Hematopoietic multipotent progenitor cell treated with erythropoietin and hydrocortisone succinate and interleukin-3 and kit ligand, for 6 days (in vitro differentiated cells): ENCODE measurements at regions not wholly inside any gene's neighbourhood (a gene's known extent, or its start where the extent isn't known, plus 50 kb on each side); places are given as distances from the start of the nearest gene placed in this dataset.
"Not testable (repeated sequence)": the region's sequence is repeated elsewhere in the genome, so short reads cannot be mapped to it uniquely, and the experiment has no call there.

Experiments used
- DNase-seq: peaks from one replicate; pipeline ENCODE4 v3.0.0-alpha.2; 2015

DNA sequence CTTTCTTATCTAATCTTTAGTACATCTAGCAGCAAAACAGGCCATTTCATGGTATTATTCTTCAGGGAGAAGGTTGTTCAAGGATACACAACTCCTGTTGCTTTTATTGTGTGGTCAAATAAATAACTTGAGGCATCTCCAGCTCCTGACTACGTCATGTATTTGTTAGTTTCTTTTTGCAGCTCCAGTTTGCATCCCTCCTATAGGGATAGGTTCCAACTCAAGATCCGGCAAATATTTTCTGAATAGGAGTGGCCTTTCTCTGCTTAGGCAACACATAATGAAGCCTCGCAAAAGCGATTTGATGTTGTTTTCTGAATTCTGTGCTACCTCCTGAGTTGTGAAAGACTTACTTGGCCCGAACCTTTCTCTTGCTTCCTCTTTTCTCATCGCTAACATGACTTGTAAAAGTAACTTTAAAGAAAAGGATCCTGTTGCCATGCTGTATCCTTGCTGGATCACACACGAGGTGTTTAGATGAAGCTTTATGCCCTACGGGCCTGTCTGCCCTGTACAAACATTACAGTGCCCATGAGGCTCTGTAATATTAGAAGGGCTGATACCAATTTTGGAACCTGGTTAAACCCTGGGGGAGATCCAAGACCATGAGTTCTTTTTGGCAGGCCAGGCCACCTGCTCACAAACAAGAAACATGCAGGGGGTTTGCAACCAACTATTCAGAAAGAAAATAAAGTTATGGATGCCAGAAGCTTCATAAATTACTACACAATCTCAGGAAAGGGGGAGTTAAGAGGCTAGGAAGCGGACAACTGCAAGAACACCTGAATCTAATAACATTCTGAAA, 149.8 kb upstream of the FGF10 start:
- DNase-seq, result no peak

DNA sequence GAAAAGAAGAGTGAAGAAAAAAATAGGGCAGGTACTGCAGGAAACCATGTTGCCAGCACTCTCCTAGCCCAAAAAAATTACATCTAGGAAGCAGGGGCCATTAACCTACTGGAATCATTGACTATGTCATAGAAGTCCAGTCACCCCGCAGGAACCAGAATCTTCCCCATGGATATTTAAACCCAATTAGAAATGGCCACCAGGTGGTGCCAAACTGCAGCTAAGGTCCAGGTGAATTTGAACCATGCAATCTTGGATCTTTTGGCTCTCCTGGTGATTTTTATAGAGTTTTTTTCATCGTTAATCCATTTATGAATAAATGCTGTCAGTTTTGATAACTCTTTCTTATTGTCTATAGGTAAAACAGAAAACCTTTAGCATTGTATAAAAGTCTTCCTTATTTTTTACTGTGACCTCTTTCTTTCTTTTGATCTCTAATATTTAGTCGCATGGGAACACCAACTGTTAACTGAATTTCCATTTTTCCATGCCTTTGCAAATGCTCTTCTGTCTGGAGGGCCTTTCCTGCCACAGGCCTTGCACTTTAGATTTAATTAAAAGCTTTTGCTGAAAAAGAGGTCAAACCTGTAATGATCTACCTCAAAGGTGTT, 147.5 kb upstream of the FGF10 start:
- peak; percentile 48 for DNase-seq

DNA sequence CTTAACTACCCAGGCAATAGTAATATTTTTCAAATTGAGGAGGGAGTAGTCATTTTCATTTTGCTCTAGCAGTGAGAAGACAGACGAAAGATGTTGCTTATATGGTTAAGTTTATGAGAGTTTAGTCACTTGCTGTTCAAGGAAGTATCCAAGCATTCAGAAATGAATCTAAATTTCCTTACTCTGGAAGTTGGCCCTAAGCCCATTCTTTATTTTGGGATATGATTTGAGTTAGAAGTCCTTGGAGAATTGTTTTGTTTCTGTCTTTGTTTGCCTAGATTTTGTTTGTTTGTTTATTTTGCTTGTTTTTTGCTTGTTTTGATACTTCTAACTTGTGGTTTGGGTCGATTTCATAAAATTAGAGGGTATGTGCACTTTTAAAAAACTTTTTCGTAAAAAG, 146.4 kb upstream of the FGF10 start:
- DNase-seq, result no peak

DNA sequence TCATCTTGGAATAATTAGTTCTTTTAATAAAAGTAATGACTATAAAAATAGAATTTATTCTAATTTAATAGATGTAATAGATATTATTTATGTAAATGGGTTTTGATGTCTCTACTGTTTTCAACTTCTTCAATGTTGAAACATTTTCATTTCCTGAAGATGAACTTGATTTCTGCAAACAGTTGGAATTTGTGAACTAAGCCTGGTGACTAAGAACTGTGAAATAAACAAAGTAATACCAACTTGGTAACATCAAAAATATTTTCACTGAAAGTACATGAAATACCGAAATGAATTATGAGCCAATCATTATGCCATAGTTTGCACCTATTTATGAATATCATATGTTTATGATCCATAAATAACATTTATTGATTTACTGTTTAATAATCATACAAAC, 143.8 kb upstream of the FGF10 start:
- DNase-seq, result no peak

DNA sequence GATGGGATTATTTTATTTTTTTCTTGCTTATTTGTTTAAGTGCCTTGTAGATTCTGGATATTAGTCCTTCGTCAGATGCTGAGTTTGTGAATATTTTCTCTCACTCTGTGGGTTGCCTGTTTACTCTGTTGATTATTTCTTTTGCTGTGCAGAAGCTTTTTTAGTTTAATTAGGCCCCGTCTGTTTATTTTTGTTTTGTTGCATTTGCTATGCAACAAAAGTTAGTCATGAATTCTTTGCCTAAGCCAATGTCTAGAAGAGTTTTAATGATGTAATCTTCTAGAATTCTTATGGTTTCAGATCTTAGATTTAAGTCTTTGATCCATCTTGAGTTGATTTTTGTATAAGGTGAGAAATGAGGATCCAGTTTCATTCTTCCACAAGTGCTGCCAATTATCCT, 142.5 kb upstream of the FGF10 start:
- not testable (repeated sequence) for DNase-seq

DNA sequence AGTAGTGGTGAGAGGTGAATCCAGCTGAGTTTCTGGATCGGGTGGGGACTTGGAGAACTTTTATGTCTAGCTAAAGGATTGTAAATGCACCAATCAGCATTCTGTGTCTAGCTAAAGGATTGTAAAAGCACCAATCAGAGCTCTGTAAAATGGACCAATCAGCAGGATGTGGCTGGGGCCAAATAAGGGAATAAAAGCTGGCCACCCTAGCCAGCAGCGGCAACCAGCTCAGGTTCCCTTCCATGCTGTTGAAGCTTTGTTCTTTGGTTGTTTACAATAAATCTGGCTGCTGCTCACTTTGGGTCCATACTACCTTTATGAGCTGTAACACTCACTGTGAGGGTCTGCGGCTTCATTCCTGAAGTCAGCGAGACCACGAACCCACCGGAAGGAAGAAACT, 141.6 kb upstream of the FGF10 start:
- DNase-seq, result not testable (repeated sequence)

DNA sequence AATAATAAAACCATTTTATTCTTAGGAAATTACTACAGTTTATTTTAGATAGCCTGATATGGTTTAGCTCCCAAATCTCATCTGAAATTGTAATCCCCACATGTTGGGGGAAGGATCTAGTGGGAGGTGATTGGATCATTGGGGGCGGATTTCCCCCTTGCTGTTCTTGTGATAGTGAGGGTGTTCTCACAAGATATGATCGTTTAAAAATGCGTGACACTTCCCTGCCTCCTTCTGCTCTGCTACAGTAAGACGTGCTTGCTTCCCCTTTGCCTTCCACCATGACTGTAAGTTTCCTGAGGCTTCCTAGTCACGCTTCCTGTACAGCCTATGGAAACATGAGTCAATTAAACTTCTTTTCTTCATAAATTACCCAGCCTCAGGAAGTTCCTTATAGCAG, 122.4 kb upstream of the FGF10 start:
- DNase-seq, result no peak

DNA sequence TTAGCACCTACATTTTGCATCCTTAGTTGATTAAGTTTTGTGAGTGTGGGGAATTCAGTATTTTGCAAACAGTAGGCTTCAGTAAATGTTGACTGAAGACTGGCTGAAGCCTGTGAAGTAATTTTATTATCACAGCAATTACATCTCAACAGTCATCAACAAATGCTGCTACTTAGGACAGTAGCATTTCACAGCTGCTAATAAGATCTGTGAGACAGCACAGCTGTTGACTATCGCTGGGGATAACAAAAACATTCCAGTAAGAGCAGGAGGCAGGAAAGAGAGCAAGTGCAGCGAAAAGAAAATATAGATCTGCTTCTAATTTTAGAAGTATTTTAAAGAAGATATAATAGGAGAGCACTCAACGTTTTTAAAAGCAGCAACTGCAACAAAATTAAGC, 117.3 kb upstream of the FGF10 start:
- DNase-seq, result no peak

DNA sequence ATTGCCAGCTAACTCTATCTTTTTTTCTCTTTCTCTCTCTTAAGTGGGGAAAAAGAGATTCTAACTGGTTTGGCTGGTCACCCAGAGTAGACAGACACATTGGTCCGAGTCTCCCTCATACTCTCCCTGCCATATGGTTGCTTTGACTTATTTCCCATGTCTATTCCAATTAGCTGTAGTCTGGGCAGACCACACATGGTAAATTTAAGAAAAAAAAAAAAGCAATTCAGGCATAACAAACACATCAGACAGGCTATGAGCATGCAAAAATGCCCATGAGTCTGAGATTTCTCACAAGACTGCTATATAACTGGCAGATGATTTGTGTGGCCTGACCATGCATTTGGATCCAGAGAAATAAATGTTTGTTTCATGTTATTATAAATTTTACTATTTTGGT, 110.2 kb upstream of the FGF10 start:
- no peak for DNase-seq

DNA sequence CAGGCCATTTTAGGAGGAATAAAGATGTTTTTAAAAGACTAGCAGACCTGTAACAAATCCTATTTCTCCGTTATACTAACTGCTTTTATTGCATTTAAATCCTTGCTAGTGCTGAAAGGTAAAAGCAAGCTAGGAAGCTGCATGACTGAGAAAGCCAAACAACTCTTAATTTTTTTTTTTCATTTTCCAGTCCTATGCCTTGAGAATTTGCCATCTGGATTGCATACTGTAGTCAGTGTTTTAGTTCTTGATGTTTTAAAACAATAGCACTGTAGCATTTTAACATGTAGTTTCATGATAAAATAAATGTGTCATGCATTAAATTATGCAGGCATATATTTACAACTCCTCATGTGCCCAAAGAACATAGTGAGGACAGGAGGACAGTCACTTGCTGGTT, 108.4 kb upstream of the FGF10 start:
- no peak for DNase-seq

DNA sequence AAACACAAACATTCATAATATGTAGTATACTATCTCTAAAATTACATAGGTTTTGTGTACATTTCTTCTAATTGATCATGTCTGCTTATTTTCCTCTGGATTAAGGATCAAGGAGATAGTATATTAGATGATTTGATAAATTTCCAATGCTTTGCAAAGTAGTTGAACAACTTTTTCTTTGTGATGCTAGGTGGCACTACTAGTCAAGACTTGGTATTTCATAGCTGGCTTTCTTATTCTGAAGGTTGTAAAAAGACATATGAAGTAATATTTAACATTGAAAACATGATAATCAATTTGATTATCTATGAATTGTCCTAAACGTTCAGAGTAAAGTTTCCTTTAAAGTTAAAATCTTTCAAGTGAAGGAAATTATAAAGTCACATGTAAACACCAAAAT, 106.1 kb upstream of the FGF10 start:
- no peak for DNase-seq

DNA sequence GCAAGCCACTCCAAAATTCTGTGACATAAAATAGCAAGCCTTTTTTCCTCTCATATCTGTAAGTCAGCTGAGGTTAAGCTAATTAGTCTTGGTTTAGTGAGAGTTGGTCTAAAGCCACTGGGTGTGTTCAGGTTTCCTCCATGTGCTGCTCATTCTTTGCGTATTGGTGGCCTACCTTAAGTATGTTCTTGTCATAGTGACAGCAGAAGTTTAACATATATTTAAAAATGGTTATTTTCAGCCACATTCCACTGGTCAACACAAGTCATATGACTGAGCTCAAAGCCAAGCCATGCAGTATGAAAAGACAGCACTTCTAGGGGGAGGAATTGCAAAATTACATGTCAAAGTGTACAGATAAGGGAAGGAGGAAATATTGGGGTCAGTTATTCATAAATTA, 100.5 kb upstream of the FGF10 start:
- no peak for DNase-seq

DNA sequence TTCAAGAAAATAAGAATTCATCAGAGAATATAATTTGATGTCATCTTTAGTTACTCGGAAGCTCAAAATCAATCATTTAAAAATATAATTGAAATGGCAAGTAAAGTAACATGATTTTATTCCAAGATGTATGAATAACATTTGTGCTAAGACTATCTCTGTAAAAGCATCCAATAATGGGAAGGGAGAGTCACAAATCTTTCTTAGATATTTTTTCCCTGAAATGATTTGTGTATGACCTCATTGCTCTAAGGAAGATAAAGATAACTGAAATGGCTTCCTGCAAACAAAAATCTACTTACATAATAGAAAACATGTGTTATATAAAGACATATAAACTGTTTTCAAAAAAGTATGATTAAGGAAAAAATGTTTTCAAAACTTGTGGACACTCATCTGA, 97.4 kb upstream of the FGF10 start:
- no peak for DNase-seq

DNA sequence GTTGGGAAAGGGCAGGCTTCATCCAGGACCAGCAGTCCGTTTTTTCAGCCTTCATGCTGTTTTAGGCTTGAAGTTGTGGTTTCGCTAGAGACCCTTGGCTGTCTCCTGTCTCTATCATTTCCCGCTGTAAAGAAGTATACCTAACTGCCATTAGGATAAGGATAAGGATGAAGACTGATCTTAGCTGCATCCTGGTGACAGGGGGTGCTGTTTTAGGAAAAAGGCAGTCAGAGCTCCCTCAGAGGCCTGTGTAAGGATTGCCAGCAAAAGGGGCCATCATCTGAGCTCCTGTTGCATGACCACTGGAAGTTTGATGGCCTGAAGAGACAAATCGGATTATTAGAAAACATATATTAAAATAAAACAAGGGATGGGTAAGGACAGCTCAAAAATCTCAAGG, 64.8 kb upstream of the FGF10 start:
- DNase-seq, result no peak

DNA sequence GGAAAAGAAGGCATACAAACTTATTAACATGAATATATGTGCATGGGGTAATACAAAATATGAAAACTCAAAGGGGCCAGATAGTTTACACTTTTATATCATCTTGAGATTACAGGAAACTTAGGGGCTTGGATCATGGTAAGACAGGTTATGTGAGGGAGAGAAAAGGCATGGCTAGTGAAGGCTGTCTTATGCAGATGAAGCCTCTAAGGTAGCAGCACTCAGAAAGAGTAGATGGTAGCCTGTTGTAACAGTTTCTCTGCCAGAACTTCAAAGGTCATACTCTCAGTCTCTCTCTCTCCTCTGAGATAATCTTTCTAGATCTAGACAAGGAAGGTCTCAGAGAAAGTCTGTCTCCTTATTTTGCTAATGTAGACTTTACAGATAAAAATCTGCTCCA, 57.2 kb upstream of the FGF10 start:
- no peak for DNase-seq

DNA sequence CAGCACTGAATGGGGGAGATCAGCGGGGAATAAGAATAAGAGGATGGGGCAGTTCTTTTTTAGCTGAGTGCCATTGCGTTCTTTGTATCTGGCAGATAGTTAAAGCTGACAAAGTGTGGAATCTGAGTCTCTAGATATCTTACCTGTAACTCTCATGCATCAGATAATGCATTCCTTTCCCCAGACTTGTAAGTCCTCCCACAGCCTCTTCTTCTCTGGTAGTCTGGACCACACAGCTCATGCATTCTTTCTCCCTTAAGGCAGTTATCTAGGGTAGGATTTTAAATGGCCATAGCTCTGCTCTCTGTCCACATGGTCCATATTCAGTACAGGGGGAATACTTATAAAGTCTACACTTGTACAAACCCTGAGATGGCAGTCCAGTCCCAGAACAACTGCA, 54.0 kb upstream of the FGF10 start:
- no peak for DNase-seq

DNA sequence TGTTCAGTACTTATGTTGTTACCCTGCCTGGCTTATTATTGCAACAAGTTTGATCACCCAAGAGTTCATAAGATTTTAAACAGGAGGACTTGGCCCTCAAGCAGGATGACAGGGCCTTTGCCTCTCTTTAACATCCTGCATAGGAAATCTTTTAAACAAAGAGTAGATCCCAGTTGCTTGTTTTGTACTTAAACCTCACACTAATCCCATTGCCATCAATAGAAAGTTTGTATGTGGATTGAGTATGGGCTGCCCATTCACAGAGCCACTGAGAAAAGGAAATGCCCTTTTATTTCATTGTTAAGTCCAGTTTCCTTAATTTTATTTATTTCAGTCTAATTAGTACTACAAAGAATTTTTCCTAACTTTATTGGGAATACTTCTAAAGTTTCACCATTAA, 52.2 kb upstream of the FGF10 start:
- DNase-seq, result no peak

DNA sequence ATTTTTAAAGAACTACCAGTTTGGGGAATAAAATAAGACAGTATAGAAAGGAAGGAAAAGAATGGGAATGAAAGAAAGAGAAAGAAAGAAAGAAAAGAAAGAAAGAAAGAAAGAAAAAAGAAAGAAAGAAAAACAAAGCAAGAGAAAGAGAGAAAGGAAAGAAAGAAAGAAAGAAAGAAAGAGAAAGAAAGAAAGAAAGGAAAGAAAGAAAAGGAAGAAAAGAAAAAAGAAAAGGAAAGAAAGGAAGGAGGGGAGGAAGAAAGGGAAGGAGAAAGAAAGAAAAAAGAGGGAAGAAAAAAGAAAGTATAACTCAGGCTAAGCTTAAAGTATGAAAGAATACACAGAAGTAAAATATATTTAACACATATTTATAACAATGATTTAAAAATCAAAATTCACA, 51.0 kb upstream of the FGF10 start:
- DNase-seq, result no peak
